Activated CD4-positive, CD25-positive, alpha-beta regulatory T cell (primary cell): ENCODE measurements at regions not wholly inside any gene's neighbourhood (a gene's known extent, or its start where the extent isn't known, plus 50 kb on each side); places are given as distances from the start of the nearest gene placed in this dataset.

Source experiments
- DNase-seq, 4 experiments: peaks; one replicate each; lab custom pipeline; 2025; lab: John Stamatoyannopoulos, UW

DNA sequence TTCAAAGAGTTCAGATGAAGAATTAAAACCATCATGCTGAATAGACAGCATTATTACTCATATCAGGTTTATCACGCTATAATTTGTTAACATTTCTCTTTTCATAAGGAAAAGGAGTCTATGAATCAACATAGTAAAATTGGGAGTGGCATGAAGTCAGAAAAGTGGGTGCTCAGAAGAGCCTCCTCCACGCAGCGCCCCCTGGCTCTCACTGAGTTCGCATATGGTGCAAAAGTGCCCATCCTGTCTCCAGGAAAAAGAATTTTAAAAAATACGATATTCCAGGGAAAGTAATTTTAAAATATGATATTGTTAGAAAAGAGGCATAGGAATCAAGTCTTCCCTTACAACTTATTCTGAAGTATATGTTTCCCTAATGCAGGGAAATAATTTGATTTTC lies 176.3 kb upstream of the TCERG1L start:
- no peak for DNase-seq

DNA sequence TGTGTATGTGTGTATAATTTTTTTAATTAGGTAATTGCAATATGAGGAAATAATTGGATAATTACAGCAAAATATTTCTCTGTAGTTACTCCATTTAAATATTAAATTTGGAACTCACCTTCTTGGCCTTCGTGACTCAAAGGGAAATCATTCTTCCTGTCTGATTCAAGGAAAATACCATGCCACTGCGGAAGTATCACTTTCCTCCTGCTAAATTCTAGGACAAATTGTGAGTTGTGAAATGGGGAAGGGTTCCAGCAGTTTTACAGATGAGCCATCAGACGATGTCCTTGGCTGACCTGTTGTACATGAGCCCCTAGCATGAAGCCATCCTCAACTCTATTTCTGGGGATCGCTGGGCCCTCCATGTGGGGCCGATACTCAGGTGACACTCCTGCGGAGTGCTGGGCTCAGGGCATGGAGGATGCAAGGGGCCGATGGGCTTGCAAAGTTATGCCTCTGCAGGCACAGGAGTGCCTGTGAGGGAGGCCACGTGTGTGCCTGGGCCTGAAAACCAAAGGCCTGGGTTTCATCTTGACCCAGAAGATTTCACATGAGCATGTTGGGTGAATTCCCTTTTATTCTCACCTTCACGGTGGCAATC lies 179.6 kb upstream of the TCERG1L start:
- no peak for DNase-seq

DNA sequence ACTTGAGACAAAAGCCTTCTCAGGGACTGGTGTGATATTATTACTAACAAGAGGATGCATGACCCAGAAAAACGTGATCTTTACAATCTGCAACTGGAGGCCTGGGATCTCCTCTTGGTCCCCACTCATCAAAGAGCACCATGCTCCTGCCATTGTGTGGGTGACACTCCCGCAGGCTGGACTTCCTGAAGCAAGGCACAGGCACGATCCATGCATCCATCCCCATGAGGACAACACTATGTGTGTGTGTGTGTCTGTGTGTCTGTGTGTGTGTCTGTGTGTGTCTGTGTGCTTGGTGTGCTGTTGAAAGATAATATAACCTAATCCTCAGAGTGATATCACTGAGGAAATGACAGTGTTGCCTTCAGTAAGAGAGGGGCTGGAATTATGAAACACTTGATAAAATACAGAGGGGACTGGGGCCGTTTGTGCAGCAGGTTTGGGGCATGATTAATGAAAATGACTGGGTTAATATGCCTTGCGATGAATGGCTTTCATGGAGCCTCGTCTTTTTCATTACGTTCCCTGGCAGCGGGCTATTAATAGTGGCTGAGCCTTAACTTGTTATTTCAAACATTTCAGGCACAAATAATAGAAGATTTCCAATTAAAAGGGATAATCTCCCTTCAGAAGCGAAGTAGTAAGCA lies 180.8 kb upstream of the TCERG1L start:
- DNase-seq = no peak

DNA sequence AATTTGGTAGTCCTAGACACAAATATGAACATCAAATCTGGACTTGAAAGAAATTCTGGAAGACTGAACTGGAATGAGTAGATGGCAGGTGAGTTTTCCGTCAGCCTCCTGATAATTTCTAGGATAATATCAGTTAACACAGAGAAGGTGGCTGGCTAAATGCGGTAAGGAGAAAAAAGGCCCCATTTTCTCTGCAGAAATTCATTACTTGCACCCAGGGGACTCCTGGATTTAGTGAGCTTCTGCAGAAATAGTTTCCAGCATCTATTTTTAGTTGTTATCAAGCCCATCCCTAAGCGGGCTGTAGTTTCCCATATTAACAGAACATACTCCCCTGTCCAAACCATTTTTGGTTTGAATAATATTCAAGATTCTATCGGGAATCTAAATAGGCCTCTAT lies 181.9 kb upstream of the TCERG1L start:
- no peak for DNase-seq

DNA sequence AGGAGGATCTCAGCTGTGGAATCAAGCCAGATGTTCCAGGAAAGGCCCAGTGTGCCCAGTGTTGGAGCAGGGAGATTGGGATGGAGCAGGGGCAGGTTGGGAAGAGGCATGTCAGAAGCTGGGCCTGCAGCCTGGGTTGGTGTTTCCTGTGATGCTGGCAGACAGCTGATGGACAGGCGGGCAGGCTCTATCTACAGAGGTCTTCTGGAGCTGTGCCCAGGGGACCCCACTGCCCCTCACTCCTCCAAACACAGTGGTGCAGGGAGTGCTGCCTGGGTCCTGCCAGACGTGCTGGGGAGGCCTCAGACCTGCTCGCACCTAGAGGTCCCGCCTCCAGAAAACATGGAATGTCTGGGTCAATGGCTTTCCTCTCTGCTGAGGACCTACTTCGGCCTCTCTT lies 182.9 kb upstream of the TCERG1L start:
- DNase-seq = no peak

DNA sequence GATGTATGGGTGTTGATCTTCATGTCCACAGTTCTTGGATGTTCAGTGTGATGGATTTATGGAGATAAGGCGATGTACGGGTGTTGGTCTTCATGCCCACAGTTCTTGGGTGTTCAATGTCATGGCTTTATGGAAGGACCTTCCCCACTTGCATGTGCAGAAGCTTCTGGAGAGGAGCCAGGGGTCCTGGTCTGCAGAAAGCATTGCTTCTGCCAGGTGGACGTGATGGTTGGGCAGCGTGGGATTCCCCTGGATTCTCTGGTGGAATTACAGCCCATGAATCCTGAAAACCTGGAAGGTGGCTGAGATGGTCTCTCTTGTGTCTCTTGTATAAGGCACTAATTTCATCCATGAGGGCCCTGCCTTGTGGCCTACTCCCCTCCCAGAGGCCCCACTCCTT lies 183.7 kb upstream of the TCERG1L start:
- DNase-seq = no peak

DNA sequence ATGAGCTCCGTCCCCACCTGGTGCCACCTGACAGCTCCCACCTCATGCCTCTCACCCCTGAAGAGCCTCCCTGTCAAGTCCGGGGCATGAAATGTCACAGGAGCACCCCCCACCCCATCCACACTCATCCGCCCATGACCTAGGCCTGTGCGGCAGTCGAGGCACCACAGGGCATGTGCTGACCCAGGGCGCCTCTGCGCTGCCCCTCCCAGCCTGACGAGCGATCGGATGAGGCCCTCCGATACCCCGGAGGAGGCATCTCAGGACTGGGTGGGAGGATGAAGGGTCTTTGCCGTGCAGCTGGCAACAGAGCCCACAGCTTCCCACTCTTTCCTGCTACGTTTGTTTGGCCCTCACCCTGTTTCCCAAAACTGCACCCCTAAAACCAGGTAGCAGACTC lies 184.4 kb upstream of the TCERG1L start:
- DNase-seq = no peak

DNA sequence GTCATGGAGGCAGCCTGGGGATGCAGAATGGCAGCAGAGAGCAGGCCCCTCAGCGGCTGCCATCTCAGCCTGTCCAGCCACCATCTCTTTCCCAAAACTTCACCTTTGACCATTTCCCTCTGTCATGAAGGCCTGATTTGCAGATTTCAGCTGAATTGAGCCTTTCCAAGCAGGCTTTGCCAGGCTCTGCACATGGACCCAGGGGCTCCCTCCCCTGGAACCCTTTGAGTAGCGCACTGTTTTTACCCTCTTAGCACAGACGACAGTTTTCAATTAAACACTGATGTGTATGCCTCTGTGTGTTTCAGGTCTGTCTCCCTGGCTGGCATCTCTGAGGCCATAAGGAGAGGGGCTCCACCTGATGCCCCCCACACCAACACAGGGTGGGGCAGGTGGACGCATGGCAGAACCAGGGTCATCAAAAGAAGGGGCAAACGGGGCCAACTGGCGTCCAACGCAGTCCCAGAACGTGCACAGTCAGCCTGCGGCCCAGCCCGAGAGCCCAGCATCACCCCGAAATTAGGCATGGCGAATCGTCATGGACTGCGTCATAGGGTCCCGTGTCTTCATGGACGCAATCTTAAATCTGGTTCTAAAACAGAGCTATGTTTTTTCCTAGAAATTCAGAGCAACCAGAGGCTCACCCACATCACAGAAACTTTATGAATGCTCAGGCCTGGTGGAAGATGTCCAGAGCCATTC lies 185.0 kb upstream of the TCERG1L start:
- DNase-seq = no peak

DNA sequence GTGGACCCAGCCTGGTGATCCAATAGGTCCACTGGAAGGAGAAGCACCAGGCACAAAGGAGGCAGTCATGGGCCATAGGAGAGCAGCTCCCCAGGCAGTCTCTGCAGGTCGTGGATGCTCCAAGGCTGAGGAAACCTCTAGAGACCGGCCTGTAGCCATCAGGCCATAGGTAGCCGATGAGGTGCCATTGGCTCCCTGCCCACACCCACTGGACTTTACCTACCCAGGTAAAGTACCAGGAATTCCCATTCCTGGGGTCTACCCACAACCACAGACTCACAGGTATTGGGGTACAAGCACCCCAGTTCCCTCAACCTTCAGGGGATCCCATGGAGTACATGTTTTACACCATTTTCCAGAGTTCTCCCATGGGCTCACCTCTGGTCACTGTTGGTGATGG lies 188.0 kb upstream of the TCERG1L start:
- no peak for DNase-seq

DNA sequence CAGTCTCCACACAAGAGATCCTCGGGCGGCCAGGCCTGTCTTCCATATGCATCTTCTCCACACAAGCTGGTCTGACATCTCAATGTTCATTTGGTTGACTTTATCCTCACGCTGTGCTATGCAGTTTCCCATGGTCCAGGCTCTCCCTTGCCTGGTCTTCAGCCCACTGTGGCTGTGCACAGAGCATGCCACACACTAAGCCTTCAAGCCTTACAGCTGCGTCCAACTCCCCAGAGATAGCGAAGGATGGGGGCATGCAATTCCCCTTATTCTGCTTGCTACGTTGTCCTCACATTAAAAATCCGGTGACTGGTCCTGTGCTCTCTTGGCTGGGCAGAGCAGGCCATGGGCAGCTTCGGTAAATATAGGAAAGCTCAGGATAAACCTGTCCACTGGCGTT lies 188.7 kb upstream of the TCERG1L start:
- no peak for DNase-seq

DNA sequence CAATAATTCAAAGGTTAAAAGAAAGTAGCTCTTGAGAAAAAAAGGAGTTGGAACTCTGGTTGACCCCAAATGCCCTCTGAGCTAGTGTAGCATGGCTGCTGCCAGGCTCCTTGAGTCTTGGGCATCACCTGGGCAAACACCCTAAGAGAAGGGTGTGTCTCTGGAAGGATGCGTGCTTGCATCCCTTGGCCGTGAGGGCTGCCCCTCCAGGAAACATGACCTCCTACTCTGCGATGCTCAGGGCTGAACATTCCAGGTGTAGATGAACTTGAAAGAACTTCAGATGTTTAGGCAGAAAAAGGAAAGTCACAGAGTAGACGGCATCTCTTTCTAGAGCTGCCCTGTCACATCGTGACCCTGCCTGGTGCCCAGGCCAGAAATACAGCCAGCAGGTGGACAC lies 189.4 kb upstream of the TCERG1L start:
- no peak for DNase-seq

DNA sequence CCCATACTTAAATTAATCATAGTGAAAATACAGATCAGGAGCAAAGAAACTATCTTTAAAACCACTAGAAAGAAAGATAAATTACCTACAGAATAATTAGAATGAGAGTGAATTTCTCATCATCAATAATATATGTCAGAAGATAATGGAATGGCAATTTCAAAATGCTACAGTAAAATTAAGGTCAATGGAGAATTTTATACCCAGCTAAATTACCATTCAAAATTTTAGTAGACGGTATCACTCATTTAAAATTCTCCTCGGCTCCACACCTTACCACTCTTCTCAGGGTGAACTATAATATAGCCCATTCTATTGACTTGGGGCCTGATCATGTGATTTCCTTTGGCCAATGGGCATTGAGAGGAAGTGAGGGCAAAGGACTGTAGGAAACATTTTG lies 192.5 kb upstream of the TCERG1L start:
- DNase-seq = no peak

DNA sequence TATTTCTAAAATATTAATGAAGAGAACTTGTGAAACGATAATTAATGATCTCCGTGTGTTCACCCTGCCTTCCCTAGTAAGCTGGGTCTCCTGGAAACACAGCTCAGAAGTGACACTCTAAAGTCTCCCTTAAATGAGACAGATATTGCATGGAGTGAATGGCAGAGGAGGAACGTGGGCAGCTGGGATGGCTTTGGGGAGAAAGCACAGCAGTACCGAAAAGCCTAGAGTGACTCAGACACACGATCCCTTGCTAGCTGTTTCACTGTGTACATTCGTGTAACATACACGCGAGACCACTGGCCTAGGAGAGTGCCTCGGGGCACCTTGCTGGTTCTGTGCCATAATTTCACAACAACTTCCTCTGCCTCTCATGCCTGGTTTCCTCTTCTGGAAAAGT lies 199.9 kb upstream of the TCERG1L start:
- no peak for DNase-seq

DNA sequence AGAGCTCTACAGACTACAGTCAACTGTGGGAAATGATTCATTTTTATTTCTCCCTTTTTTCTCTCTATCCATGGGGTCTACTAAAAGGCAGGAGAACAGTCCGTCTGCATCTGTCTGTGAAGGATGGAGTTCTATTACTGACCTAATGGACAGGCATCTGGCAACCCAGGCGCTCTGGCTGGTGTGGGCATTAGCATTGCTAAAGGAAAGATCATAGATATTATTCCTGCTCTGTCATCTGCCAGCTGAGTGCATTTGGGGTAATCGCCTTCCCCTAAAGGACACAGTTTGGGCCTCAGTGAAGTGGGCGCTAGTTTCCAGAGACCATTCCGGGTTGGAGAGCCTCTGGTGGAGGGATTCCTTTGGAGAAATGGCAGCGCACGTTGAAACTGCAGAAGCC lies 201.3 kb upstream of the TCERG1L start:
- DNase-seq = no peak

DNA sequence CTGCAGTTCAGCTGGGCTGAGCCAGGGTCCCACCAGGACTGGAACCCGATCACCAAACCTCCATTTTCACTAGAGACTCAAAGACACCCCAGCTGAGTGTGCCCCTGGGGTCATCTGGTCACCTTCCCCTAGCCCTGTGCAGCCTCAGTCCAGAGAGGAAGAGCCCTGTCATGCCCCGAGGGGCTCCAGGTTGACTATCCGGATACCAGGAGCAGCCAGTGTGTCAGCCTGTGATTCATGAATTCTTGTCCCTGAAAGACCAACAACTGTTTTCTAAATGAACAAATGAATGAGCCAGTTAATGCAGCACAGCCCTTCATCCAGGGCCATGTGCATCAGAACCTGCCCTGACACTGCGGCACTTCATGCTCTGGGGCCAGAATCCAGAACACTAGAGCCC lies 201.9 kb upstream of the TCERG1L start:
- DNase-seq = no peak

DNA sequence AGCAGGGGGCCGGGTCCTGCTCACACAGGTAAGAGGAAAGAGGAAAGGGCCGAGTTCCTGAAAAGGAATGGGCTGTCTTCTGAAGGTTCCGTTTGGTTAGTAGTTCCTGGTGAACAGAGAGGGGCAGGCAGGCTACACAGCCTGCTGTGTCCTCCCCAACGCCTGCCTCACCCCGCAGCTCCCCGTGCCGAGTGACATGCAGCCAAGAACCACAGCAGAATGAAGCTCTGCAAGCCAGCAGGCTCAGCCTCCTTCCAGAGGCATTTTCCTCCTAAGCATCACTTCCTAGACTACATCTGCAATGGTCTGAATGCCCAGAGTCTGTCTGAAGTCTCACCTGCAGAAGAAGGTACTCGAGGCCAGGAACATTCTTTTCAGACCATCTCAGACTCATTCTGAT lies 202.4 kb upstream of the TCERG1L start:
- DNase-seq = no peak

DNA sequence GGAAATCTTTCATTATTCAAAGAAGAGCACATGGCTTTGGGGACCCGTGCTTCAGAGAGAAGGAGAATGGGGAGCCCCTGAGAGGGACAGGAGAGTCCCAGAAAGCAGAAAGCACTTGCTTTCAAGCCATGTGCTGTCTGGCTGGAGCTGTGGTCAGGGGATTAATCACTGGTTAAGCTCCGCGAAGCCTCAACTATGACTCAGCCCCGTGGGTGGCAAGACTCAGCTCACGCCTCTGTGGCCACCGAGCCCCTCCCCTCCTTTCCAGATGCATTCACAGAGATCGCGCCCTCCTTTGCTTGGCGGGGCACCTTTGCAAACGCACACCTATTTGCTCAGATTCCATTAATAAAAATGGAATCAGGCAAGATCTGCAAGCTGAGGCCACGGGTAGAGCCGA lies 202.9 kb upstream of the TCERG1L start:
- no peak for DNase-seq

DNA sequence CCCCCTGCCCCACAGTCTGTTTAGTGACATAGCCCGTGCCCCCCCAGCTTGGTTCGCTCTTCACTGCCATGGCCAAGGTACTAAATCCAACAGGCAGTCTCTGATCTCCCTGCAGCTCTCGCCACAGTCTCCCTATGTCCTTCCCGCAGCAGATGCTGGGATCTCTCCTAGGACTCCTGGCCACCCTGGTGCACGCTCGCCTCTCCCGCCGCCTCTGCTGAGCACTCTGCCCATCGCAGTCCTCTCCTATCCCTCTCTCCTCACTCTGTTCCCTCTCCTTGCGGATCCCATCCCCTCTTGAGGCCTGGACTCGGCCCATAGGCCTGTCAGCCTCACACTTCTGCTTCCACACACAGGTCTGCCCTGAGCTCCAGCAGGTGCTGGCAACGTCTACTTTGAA lies 204.8 kb upstream of the TCERG1L start:
- no peak for DNase-seq

DNA sequence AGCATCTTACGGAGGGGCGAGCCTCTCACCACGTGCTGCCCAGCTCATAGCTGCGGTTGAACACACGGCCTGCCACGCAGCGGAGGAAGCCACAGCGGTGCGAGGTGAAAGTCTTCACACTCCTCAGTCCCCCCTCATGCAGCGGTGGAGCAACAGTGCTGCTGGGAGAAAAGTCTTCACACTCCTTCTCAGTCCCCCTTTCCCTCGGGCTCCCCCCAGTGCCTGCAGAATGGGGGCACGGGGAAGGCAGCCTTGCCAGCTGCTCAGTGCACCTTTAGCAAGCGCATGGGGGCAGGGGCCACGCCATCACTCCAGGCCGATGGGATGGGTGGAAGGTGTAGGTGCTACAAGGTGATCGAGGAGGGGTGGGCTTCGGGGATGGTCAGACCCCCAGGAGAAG lies 206.3 kb upstream of the TCERG1L start:
- no peak for DNase-seq

DNA sequence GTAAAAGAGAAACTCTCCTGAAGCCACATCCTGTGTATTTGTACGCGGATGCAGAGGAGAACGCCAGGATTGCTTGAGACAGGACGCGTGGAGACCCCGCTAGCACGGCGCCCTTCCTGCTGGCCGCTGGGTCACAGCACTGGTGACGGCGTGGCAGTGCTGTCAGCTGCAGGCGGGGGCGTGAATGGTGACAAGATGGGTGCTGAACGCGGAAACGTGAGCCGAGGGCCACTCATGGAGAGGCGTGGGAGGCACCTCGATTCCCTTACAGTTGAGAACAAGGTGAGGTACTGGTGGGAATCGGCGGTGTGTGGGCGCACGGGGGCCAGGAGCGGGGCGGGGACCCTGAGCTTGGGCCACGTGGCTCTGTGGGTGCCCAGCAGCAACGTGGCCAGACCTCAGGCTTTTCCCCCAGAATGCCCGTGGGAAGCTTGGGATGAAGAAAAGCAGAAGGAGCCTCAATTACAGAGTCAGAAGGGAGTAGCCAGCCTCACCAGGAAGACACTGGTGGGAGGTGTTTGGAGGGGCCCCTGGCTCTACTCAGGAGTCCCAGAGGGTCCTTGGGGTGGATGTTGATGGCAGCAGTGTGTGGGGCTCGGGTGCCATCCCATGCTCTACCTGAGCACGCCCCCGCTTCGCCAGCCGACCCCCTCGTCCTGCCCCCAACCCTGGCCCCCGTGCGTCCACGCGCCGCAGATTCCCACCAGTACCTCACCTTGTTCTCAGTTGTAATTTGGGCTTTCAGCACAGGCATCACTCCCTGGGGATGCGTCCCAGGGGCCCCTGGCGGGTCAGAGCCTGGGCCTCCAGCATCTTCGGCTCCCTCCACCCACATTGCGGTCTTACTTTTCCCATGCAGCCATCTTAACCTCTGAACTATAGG lies 208.4 kb upstream of the TCERG1L start:
- no peak for DNase-seq

DNA sequence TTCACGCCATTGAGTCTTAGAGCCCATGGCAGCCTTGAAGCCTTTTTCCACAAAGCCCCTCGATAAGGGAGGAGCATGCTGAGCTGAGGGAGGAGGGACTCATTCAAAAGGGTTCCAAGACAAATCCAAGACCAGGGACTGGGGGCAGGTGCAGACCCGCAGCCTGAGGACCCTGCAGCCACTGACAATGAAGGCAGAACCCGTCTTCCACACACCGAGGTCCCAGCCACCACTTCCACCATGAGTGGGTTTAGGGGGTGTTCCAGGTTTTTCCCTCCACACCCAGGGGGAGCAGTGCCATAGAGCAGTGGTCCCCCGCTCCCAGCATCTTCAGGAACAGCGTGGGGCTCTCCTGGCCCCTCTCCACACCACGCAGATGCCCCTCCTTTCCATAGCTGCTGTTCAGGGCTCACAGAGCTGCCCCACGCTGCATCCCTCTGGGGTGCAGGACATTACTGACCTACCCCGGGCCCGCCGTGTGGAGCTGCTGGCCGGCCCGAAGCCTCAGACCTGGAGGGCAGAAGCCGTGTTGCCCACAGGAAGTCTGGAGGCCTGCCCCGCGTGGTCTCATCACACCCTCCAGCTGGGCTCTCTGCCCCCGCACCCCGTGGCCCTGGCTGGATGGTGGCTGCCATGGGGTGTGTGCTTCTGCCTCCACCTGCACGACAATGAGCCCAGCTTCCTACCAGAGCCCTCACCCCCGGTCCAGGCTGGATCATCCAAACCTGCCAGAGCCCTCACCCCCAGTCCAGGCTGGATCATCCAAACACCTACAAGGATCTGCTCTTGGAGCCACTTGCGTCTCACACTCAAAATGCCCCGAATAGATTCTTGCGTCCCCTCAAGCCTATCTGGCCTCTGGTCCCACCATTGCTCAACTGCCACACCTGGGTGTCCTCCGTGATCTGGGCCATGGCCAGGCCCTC lies 220.0 kb upstream of the TCERG1L start:
- DNase-seq = no peak

DNA sequence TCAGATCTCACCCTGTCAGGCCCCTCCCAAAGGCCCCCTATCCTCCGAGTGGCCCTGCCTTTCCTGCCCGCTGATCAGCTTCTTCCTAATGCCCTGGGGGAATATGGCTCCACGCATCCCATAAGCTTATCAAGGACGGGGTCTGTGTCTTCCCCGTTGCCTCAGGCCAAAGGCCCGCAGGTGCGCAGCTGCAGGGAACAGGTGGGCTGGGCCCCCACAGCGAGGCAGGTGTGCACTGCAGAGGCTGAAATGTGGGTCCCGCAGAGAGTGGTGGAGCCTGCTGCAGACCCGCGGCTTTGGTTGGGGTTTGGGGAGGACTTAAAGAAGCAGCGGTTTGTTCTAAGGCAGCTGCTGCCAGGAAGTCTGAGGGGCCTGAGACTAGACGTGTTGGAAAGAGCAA lies 220.8 kb upstream of the TCERG1L start:
- no peak for DNase-seq
